GM12872 (cell line): ENCODE measurements at regions not wholly inside any gene's neighbourhood (a gene's known extent, or its start where the extent isn't known, plus 50 kb on each side); places are given as distances from the start of the nearest gene placed in this dataset.

Source experiments
- TF ChIP-seq, protein P1 (sequence below): IDR thresholded peaks from 3 replicates; pipeline ENCODE4 v1.5.1; 2011; ENCODE audit warnings: low read depth, mild to moderate bottlenecking, low read length, moderate library complexity; ENCODE audit not compliant: insufficient read depth

DNA sequence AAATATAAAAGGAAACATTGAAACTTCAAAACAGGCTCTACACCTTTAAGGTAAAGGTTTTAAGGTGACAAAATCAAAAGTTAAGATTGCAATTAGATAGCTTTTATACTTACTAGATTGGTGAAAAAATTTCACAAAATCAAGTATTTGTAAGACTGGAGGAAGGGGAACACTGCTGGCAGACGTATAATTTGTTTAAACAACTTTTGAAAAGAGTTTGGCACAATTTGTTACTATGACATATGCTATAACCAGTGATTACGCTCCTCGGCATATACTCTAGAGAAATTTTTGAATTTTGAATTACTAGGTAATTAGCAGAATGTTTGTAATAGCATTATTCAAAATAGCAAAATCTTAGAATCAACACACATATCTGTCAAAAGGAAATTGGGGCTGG, 425.0 kb downstream of the LRRIQ3 start:
- TF ChIP-seq, protein P1, sequence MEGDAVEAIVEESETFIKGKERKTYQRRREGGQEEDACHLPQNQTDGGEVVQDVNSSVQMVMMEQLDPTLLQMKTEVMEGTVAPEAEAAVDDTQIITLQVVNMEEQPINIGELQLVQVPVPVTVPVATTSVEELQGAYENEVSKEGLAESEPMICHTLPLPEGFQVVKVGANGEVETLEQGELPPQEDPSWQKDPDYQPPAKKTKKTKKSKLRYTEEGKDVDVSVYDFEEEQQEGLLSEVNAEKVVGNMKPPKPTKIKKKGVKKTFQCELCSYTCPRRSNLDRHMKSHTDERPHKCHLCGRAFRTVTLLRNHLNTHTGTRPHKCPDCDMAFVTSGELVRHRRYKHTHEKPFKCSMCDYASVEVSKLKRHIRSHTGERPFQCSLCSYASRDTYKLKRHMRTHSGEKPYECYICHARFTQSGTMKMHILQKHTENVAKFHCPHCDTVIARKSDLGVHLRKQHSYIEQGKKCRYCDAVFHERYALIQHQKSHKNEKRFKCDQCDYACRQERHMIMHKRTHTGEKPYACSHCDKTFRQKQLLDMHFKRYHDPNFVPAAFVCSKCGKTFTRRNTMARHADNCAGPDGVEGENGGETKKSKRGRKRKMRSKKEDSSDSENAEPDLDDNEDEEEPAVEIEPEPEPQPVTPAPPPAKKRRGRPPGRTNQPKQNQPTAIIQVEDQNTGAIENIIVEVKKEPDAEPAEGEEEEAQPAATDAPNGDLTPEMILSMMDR = no peak

- TF ChIP-seq, protein P1 = no peak
Observed at GRCh38 chr1:73771396-73771795, 426.6 kb downstream of the LRRIQ3 start.

- TF ChIP-seq, protein P1 = no peak
Observed at GRCh38 chr1:73770109-73770905, 427.7 kb downstream of the LRRIQ3 start.

GRCh38 chr1:73766786-73767348, 431.1 kb downstream of the LRRIQ3 start:
- TF ChIP-seq, protein P1 = no peak

DNA sequence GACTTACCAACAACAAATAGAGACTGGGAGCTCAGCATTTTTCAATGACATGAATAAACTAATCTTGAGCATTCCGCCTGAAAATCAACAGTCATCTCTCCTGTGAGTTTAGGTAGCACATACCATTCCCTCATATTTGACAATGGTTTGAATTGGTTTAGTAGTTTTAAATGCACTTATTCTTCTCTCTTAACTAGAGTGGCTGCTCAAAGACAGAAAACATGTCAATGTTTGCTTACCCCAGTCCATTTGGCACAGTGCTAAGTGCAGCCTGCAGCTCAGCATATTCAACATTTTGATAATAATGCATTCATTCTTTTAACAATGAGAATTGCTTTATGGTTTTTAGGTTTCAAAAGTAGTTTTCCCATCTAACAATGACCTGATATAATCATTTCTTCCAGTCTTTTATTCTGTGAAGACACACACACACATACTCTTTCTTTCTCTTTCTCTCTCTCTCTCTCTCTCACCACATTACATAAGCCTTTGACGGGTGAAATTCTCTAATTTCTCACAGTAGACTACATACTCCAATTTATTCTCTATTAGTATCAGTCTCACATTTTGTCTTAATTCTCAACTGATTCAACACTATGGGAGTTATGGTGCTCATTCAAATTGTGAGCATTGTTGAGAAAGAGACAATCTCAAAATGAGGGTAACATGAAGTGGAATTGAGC, 432.3 kb downstream of the LRRIQ3 start:
- TF ChIP-seq, protein P1 = no peak

DNA sequence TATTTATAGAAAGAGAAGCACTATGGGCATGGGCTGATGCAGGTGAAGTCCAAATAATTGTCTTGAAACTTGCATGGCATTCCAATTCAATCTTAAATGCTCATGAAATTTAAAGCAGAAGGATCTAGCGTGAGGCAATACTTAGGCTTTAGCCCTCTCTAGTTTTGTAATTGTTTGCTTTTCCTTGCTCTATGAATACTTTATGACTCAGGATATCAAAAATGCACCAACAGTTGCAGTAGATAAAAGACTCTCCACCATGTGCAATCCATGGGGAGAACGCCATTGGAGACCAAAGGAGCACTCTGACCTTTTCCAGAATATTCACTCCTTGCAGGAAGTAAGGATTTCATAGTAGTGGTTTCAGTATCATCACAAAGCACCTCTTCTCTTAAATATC, 436.4 kb downstream of the LRRIQ3 start:
- TF ChIP-seq, protein P1 = no peak

DNA sequence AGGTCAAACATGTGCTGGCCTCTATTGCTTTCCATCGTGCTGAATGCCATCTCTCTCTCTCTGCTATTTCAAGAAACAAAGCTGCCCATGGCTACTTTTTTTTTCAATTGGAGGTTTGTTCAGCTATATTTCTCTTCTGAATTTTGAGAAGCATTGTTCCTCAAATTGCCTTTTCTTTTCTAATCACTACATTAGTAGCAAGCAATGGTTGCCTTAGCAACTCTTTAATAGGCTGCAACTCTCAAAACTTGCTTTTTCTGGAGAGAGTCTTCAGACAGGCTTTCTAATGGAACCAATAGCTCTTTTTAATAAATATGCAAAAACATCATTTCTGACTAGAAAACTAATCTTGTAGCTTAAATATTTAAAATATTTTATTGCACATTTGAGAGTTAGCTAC, 439.0 kb downstream of the LRRIQ3 start:
- TF ChIP-seq, protein P1 = no peak
